Type B pancreatic cell (in vitro differentiated cells): ENCODE measurements at regions not wholly inside any gene's neighbourhood (a gene's known extent, or its start where the extent isn't known, plus 50 kb on each side); places are given as distances from the start of the nearest gene placed in this dataset.

ENCODE experiments used
- DNase-seq: peaks from one replicate; pipeline ENCODE4 v3.0.0; 2021; ENCODE audit warnings: mixed read lengths; ENCODE audit not compliant: unreplicated experiment; ENCODE audit errors: extremely low spot score
- H3K27ac Mint-ChIP-seq: 2 replicates; pipeline ENCODE4 v1.8.0; 2021; ENCODE audit warnings: mild to moderate bottlenecking, mixed read lengths
- H3K27me3 Mint-ChIP-seq: 2 replicates; pipeline ENCODE4 v1.8.0; 2021; ENCODE audit warnings: mixed read lengths
- H3K36me3 Mint-ChIP-seq: 2 replicates; pipeline ENCODE4 v1.8.0; 2021; ENCODE audit warnings: mixed read lengths
- H3K4me1 Mint-ChIP-seq: one replicate; pipeline ENCODE4 v1.8.0; 2021; ENCODE audit warnings: mixed read lengths; ENCODE audit not compliant: unreplicated experiment
- H3K4me3 Mint-ChIP-seq: 2 replicates; pipeline ENCODE4 v1.8.0; 2021; ENCODE audit warnings: mild to moderate bottlenecking, mixed read lengths
- H3K9me3 Mint-ChIP-seq: 2 replicates; pipeline ENCODE4 v1.8.0; 2021; ENCODE audit warnings: mixed read lengths
- CTCF ChIP-seq: fragments of 200-600 bp; sonication (generic); conservative IDR thresholded peaks from 2 replicates; pipeline ENCODE4 v1.5.0; 2021; ENCODE audit warnings: antibody characterized with exemption, mild to moderate bottlenecking

DNA sequence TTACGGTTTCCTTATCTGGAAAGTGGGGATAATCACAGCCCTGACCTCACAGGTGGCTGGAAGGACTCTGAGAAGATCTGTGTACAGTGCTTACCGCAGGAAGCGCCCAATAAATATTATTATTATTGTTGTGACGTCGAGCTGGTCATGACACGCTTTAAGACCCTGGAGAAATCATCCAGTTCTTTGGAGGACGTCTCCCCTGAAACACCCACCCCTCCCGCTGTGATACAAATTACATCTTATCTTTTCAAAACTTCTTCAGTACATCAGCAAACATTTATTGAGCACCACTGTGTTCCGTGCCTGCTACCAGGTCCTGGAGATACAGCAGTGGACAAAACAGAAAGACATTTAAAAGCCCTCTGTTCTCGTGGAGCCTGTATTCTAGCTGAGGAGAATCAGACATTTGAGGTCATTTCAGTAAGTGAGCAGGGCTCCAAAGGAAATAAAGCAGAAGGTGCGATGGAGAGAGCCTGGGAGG lies 118.7 kb downstream of the CEBPB start:
- no peak overlapping the region for H3K4me3 Mint-ChIP-seq
- H3K27me3 Mint-ChIP-seq = peaks cover 5% of the 10 kb centered on the region
- DNase-seq = no peak
- no peaks in the 10 kb centered on the region for H3K9me3 Mint-ChIP-seq
- no peak for TF ChIP-seq CTCF
- H3K4me1 Mint-ChIP-seq = peaks cover 26% of the 10 kb centered on the region
- H3K27ac Mint-ChIP-seq = no peak overlapping the region
- no peaks in the 10 kb centered on the region for H3K36me3 Mint-ChIP-seq

- no peak overlapping the region for H3K4me3 Mint-ChIP-seq
- peaks cover 5% of the 10 kb centered on the region for H3K27me3 Mint-ChIP-seq
- no peak for TF ChIP-seq CTCF
- no peaks in the 10 kb centered on the region for H3K36me3 Mint-ChIP-seq
- no peak for DNase-seq
- H3K4me1 Mint-ChIP-seq = peaks cover 21% of the 10 kb centered on the region
- no peak overlapping the region for H3K27ac Mint-ChIP-seq
- H3K9me3 Mint-ChIP-seq = no peaks in the 10 kb centered on the region
Measured at GRCh38 chr20:50309764-50310672, 119.4 kb downstream of the CEBPB start.

DNA sequence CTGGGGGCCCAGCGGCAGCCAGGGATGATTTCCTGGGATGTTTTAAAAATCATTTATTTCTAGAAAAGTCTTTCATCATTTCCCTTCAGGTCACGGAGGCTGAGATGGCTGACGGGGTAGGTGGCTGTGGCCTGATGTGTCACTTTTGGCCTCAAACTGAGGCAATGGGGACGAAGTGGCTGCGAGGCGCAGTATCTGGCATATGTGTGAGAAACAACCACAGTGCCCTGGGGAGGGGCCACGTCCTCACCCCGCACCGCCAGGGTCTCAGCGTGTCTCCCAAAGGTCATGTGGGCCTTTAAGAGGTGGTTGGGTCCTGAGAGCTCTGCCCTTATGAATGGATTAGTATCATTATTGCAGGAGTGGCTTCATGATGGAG lies 120.0 kb downstream of the CEBPB start:
- TF ChIP-seq CTCF = no peak
- H3K27me3 Mint-ChIP-seq = peaks cover 5% of the 10 kb centered on the region

GRCh38 chr20:50311308-50312001 lies 120.8 kb downstream of the CEBPB start:
- H3K27ac Mint-ChIP-seq = no peak overlapping the region
- H3K36me3 Mint-ChIP-seq = no peaks in the 10 kb centered on the region
- no peak overlapping the region for H3K4me3 Mint-ChIP-seq
- no peak for TF ChIP-seq CTCF
- peaks cover 5% of the 10 kb centered on the region for H3K27me3 Mint-ChIP-seq
- no peaks in the 10 kb centered on the region for H3K9me3 Mint-ChIP-seq
- no peak for DNase-seq
- peaks cover 8% of the 10 kb centered on the region for H3K4me1 Mint-ChIP-seq

More for the DNA sequence above, 120.0 kb downstream of the CEBPB start:
- peaks cover 16% of the 10 kb centered on the region for H3K4me1 Mint-ChIP-seq
- H3K36me3 Mint-ChIP-seq = no peaks in the 10 kb centered on the region
- H3K9me3 Mint-ChIP-seq = no peaks in the 10 kb centered on the region
- H3K4me3 Mint-ChIP-seq = no peak overlapping the region
- no peak for DNase-seq
- no peak overlapping the region for H3K27ac Mint-ChIP-seq

- Mint-ChIP-seq H3K36me3 (no peaks in the 10 kb centered on the region), H3K9me3 (no peaks in the 10 kb centered on the region), H3K27ac (no peak overlapping the region), H3K27me3 (peaks cover 5% of the 10 kb centered on the region), H3K4me1 (peaks cover 5% of the 10 kb centered on the region), H3K4me3 (no peak overlapping the region)
- DNase-seq = no peak
- no peak for TF ChIP-seq CTCF
Measured at GRCh38 chr20:50312002-50312681, 121.5 kb downstream of the CEBPB start.
